Karpas-422 (cell line): ENCODE measurements at regions not wholly inside any gene's neighbourhood (a gene's known extent, or its start where the extent isn't known, plus 50 kb on each side); places are given as distances from the start of the nearest gene placed in this dataset.

Experiments used
- DNase-seq: peaks from one replicate; pipeline ENCODE4 v3.0.0-alpha.2; 2015
- H2AFZ ChIP-seq: fragments of 200-600 bp; sonication (generic); 2 replicates; pipeline ENCODE4 v1.6.1; 2014; ENCODE audit warnings: antibody characterized with exemption, low read length, mixed read lengths
- H3K27ac ChIP-seq: fragments of 200-600 bp; sonication (generic); 2 replicates; pipeline ENCODE4 v1.5.1; 2014; ENCODE audit warnings: mild to moderate bottlenecking, low read length, moderate library complexity
- H3K27me3 ChIP-seq: fragments of 200-600 bp; sonication (generic); 2 replicates; pipeline ENCODE4 v1.6.1; 2014; ENCODE audit warnings: low read length, mixed read lengths
- H3K36me3 ChIP-seq: fragments of 200-600 bp; sonication (generic); 2 replicates; pipeline ENCODE4 v1.6.1; 2014; ENCODE audit warnings: low read length, mixed read lengths; ENCODE audit not compliant: insufficient read depth
- H3K4me1 ChIP-seq: fragments of 200-600 bp; sonication (generic); 2 replicates; pipeline ENCODE4 v1.6.1; 2014; ENCODE audit warnings: mild to moderate bottlenecking, low read length, mixed read lengths
- H3K4me2 ChIP-seq: fragments of 200-600 bp; sonication (generic); 2 replicates; pipeline ENCODE4 v1.6.1; 2014; ENCODE audit warnings: low read length, low read depth, mild to moderate bottlenecking; ENCODE audit not compliant: poor library complexity, severe bottlenecking
- H3K4me3 ChIP-seq: fragments of 200-600 bp; sonication (generic); 2 replicates; pipeline ENCODE4 v1.5.1; 2014; ENCODE audit warnings: mild to moderate bottlenecking, antibody characterized with exemption, low read length, mixed read lengths
- H3K79me2 ChIP-seq: fragments of 200-600 bp; sonication (generic); 2 replicates; pipeline ENCODE4 v1.6.1; 2014; ENCODE audit warnings: mild to moderate bottlenecking, low read length, mixed read lengths
- H3K9ac ChIP-seq: fragments of 200-600 bp; sonication (generic); 2 replicates; pipeline ENCODE4 v1.6.0; 2014; ENCODE audit warnings: low read length
- H3K9me2 ChIP-seq: fragments of 200-600 bp; sonication (generic), shearing (Covaris generic); replicated peaks from 2 replicates; pipeline ENCODE4 v1.6.0; 2014; ENCODE audit warnings: mild to moderate bottlenecking, low read length, moderate library complexity; ENCODE audit not compliant: insufficient read depth
- H3K9me3 ChIP-seq: fragments of 300-700, 200-600 bp; sonication (generic); 2 replicates; pipeline ENCODE4 v1.6.1; 2014; ENCODE audit warnings: low read length, mixed read lengths
- H4K20me1 ChIP-seq: fragments of 200-600 bp; sonication (generic); 2 replicates; pipeline ENCODE4 v1.6.1; 2014; ENCODE audit warnings: mild to moderate bottlenecking, antibody characterized with exemption, low read length, low read depth; ENCODE audit not compliant: insufficient read depth

GRCh38 chr9:21683484-21684175, 118.8 kb upstream of the MTAP start:
- Histone ChIP-seq H3K4me1 (no peaks in the 10 kb centered on the region), H4K20me1 (no peaks in the 10 kb centered on the region), H3K4me3 (no peak overlapping the region), H3K27ac (no peak overlapping the region), H3K9me2 (no peaks in the 10 kb centered on the region), H3K4me2 (no peak overlapping the region), H3K9ac (no peak overlapping the region), H3K27me3 (no peaks in the 10 kb centered on the region; the same call in 1 of the 2 replicates), H3K79me2 (no peaks in the 10 kb centered on the region), H3K36me3 (no peaks in the 10 kb centered on the region), H2AFZ (no peak overlapping the region), H3K9me3 (no peaks in the 10 kb centered on the region)
- no peak for DNase-seq

GRCh38 chr9:21684231-21684630, 118.2 kb upstream of the MTAP start:
- no peak for DNase-seq
- Histone ChIP-seq H4K20me1 (no peaks in the 10 kb centered on the region), H3K27ac (no peak overlapping the region), H3K9me3 (no peaks in the 10 kb centered on the region), H3K4me3 (no peak overlapping the region), H3K79me2 (no peaks in the 10 kb centered on the region), H3K27me3 (no peaks in the 10 kb centered on the region; the same call in 1 of the 2 replicates), H3K4me1 (no peaks in the 10 kb centered on the region), H3K36me3 (no peaks in the 10 kb centered on the region), H3K9me2 (no peaks in the 10 kb centered on the region), H3K4me2 (no peak overlapping the region), H3K9ac (no peak overlapping the region), H2AFZ (no peak overlapping the region)

- DNase-seq: no peak
- Histone ChIP-seq H3K9me3 (no peaks in the 10 kb centered on the region), H3K9ac (no peak overlapping the region), H3K36me3 (no peaks in the 10 kb centered on the region), H2AFZ (no peak overlapping the region), H3K27ac (no peak overlapping the region), H3K4me1 (no peaks in the 10 kb centered on the region), H3K4me2 (no peak overlapping the region), H4K20me1 (no peaks in the 10 kb centered on the region), H3K4me3 (no peak overlapping the region), H3K9me2 (no peaks in the 10 kb centered on the region), H3K79me2 (no peaks in the 10 kb centered on the region), H3K27me3 (no peaks in the 10 kb centered on the region; the same call in 1 of the 2 replicates)
Measured at GRCh38 chr9:21684831-21685362, 117.5 kb upstream of the MTAP start.

- no peak overlapping the region for H3K4me3 ChIP-seq
- no peaks in the 10 kb centered on the region for H3K9me3 ChIP-seq
- H3K4me1 ChIP-seq: no peaks in the 10 kb centered on the region
- H3K27ac ChIP-seq: no peak overlapping the region
- no peaks in the 10 kb centered on the region for H3K79me2 ChIP-seq
- H3K36me3 ChIP-seq: no peaks in the 10 kb centered on the region
- no peaks in the 10 kb centered on the region for H3K9me2 ChIP-seq
- no peak overlapping the region for H3K4me2 ChIP-seq
- no peak overlapping the region for H2AFZ ChIP-seq
- DNase-seq: no peak
- H3K9ac ChIP-seq: no peak overlapping the region
- no peaks in the 10 kb centered on the region for H4K20me1 ChIP-seq
- no peaks in the 10 kb centered on the region; the same call in 1 of the 2 replicates for H3K27me3 ChIP-seq
Measured at GRCh38 chr9:21685502-21685901, 116.9 kb upstream of the MTAP start.

- H3K27me3 ChIP-seq: no peaks in the 10 kb centered on the region; the same call in 1 of the 2 replicates
- H3K4me1 ChIP-seq: no peaks in the 10 kb centered on the region
- H3K27ac ChIP-seq: no peak overlapping the region
- H3K36me3 ChIP-seq: no peaks in the 10 kb centered on the region
- H4K20me1 ChIP-seq: no peaks in the 10 kb centered on the region
- no peak overlapping the region for H2AFZ ChIP-seq
- no peaks in the 10 kb centered on the region for H3K79me2 ChIP-seq
- no peaks in the 10 kb centered on the region for H3K9me3 ChIP-seq
- H3K9ac ChIP-seq: no peak overlapping the region
- no peak overlapping the region for H3K4me2 ChIP-seq
- no peaks in the 10 kb centered on the region for H3K9me2 ChIP-seq
- DNase-seq: no peak
- H3K4me3 ChIP-seq: no peak overlapping the region
Measured at GRCh38 chr9:21686738-21687137, 115.7 kb upstream of the MTAP start.

GRCh38 chr9:21687351-21687750, 115.1 kb upstream of the MTAP start:
- Histone ChIP-seq H3K9me3 (no peaks in the 10 kb centered on the region), H3K27ac (no peak overlapping the region), H3K36me3 (no peaks in the 10 kb centered on the region), H3K4me3 (no peak overlapping the region), H4K20me1 (no peaks in the 10 kb centered on the region), H3K4me1 (no peaks in the 10 kb centered on the region), H3K9me2 (no peaks in the 10 kb centered on the region), H2AFZ (no peak overlapping the region), H3K79me2 (no peaks in the 10 kb centered on the region), H3K27me3 (no peaks in the 10 kb centered on the region; the same call in 1 of the 2 replicates), H3K9ac (no peak overlapping the region), H3K4me2 (no peak overlapping the region)
- DNase-seq: no peak

- Histone ChIP-seq H3K27ac (no peak overlapping the region), H3K9me3 (no peaks in the 10 kb centered on the region), H3K4me3 (no peak overlapping the region), H4K20me1 (no peaks in the 10 kb centered on the region), H3K4me1 (no peaks in the 10 kb centered on the region), H3K4me2 (no peak overlapping the region), H3K79me2 (no peaks in the 10 kb centered on the region), H3K27me3 (no peaks in the 10 kb centered on the region; the same call in 1 of the 2 replicates), H3K36me3 (no peaks in the 10 kb centered on the region), H3K9me2 (no peaks in the 10 kb centered on the region), H2AFZ (no peak overlapping the region), H3K9ac (no peak overlapping the region)
- DNase-seq: no peak
Measured at GRCh38 chr9:21688108-21689102, 114.0 kb upstream of the MTAP start.

- Histone ChIP-seq H3K4me1 (no peaks in the 10 kb centered on the region), H2AFZ (no peak overlapping the region), H4K20me1 (no peaks in the 10 kb centered on the region), H3K36me3 (no peaks in the 10 kb centered on the region), H3K9me3 (no peaks in the 10 kb centered on the region), H3K27ac (no peak overlapping the region), H3K4me3 (no peak overlapping the region), H3K27me3 (no peaks in the 10 kb centered on the region), H3K9me2 (no peaks in the 10 kb centered on the region), H3K4me2 (no peak overlapping the region), H3K79me2 (no peaks in the 10 kb centered on the region), H3K9ac (no peak overlapping the region)
- no peak for DNase-seq
Measured at GRCh38 chr9:21689854-21690253, 112.6 kb upstream of the MTAP start.
